HG03521 (cell line): ENCODE measurements at regions not wholly inside any gene's neighbourhood (a gene's known extent, or its start where the extent isn't known, plus 50 kb on each side); places are given as distances from the start of the nearest gene placed in this dataset.

Source experiments
- ATAC-seq: cut with Tn5 transposase; IDR thresholded peaks from one replicate; pipeline ENCODE4 v1.9.1; 2021; ENCODE audit warnings: mild to moderate bottlenecking, moderate library complexity; ENCODE audit not compliant: unreplicated experiment

DNA sequence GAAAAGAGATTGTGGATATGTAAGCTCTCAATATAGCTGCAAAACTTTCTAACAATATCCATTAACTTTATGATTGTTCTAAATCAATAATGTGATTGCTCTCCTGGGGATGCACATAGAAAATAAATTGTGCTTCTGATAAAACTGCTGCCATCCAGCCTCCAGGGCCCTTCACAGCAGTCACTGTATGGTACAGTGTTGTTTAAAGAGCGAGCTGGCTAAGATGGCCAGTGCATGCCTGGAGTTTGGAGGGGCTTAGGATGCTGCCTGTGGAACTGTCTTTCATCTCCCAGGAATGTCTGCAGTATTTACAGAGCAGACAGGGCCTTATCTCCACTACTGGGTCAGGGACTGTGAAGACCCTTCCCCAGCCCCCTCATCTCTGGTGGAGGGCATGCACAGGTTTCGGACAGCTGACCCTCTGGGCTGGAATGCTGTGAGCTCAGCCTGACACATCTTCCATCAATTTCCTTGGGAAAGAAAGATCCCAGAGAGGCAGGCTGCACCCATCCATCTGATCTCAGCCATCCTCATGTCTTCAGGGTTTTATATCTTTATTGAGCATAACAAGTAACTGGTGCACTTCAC lies 137.0 kb downstream of the PLPP3 start:
- no peak for ATAC-seq

DNA sequence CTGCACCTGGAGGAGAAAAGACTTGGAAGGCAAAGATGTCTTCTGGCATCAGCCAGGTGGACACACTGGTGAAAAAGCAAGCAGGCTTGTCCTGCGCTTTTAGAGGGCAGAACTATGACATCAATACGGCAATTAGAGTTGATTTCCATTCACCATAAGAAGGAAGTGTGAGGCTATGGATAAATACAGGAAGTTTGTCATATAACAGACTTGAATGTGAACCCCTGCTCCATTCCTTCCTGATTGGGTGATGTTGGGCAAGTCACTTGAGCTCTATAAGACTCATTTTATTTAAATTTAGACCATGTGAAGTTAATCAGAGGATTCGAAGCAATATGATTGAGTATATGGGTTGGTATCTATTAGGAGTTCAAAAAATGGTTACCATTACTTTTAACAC lies 137.8 kb downstream of the PLPP3 start:
- no peak for ATAC-seq

DNA sequence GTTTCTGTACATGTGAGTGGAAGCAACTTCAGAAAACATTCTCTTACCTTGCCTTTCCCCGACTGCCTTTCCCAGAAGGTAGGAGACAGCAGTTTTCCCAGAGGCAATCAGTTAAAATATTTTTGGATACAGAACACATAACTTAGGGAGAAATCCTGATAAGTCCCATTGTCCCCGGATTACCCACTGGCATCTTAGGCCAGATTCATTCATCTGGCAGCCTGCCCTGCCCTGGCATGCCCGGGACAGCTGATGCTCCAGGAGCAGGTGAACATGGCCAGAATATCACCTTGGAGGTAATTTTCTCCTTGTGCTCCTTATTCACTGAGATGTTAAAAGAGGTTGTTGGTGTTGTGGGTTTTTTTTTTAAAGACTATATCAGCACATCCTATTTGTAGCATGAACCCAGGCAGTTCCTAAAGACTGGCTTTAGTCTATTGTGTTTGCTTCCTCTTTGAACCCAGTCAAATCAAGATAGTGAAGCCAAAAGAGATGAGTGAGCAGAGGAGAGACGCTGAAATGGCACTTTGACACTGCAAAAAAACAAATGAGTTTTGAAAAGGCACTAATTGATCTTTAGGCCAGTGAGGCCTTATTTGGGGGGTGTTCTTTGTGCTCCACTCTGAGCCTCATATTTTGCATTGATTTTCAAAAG lies 139.6 kb downstream of the PLPP3 start:
- no peak for ATAC-seq

DNA sequence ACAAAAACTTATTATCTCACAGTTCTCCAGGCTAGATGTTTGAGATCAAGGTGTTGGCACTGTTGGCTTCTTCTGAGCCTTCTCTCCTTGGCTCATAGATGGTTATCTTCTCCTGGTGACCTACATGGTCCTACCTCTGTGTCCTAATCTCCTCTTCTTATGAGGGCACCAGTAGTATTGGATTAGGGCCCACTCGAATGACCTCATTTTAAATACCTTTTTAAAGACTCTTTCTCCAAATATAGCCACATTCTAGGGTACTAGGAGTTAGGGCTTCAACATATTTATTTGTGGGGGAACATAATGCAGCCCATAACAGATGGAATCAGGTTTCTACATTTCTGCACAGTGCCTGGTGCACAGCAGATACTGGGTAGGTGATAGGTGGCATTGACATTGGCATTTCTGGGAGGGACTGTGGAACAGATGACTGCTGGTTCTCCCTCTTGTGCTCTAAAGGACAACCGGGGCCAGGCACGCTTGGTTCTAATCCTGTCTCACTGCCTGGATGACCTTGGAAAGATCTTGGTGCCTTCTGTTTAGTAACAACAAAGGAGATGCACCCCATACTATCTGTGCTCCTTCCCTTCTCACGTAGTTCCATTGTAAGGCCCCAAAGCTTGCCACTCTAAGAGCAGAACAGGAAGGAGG lies 140.3 kb downstream of the PLPP3 start:
- no peak for ATAC-seq

DNA sequence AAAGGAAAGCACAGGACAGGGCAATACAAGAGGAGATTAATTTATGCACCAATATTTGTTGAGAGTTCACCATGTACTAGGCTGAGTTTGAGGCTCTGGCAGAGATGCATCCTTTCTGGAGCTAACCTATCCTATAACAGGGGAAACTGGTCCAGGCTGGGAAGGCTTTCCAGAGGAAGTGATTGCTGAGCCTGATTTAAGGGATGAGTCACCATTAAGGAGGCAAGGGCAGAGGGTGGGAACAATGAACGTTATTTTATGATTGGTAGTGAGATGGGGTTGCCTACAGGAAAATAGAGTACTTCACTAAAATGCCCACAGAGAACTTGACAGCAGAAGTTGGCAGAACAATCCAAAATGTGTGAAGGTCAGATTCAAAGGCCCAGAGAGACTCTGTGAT lies 141.4 kb downstream of the PLPP3 start:
- ATAC-seq, result no peak

DNA sequence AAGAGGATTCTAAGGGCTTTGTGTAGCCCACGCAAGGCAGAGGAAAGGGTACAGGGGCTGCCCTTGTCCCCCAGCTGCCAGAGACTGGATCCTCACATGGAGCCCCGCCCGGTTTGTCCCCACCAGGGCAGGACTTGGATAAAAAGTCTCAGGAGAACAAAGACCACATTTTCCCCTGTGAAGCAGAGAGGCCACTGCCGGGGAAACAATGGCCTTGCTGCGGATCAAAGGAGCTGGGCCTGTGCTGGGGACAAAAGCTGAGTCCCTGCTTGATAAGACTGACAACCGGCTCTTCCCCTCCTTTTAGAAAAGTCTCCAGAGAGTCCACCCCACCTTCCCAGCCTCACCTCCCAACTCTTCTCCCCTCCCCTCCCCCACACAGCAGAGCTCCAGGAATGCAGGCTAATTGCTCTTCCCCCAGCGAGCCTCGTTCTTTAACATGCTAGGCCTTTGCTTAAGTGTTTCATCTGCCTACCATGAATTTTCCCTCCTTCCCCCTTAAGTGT lies 142.4 kb downstream of the PLPP3 start:
- no peak for ATAC-seq

DNA sequence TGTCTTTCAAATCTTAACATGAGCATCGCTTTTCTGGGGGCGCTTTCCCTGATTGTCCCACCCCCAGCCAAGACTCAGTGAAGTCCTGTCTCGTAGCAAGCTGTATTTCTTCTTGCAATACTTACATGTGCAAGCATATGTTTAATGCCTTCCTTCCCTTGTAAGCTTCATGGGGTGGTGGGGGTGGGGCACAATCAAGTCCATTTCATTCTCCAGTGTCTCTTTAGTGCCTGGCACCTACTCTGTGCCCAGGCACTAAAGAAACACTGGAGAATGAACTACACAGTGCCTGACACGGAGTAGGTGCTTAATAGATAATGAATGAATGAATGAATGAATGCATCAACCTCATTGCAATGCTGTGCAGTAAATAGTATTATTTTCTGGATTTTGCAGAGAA lies 143.1 kb downstream of the PLPP3 start:
- no peak for ATAC-seq

DNA sequence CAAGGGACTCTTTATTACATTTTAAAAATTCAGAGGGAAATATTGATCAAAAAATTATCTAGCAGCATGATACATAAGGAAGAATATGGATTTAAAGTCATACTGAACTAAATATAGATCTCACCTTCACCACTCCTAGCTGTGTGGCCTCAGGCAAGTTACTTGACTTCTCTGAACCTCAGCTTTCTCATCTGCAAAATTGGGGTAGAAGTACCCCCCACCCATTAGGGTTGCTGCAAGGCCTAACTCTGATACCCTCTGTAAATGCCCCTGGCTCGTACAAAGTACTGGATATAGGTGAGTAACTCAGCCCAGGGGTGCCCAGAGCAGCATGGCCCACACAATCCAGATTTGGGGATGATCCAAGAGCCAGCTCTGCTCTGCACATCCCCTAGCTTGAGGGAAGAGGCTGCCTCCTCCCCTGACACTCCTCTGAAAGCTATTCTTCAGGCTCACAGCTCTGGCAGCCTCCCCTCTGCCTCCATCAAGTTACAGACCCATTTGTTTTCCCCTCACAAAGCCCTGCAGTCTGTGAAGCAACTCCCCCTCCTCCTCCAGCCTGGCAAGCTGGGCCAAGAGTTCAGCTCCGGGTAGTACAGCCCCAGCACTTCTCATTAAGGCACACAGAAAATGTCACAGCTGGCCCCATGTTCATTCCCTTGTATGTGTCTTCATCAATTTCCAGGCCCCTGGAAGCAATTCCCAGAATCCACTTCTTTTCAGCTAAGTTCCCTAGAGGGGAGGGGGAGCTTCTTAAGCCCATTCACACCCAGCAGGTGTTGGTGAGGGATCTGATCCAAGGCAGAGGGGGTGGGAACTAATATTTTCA lies 143.7 kb downstream of the PLPP3 start:
- no peak for ATAC-seq

DNA sequence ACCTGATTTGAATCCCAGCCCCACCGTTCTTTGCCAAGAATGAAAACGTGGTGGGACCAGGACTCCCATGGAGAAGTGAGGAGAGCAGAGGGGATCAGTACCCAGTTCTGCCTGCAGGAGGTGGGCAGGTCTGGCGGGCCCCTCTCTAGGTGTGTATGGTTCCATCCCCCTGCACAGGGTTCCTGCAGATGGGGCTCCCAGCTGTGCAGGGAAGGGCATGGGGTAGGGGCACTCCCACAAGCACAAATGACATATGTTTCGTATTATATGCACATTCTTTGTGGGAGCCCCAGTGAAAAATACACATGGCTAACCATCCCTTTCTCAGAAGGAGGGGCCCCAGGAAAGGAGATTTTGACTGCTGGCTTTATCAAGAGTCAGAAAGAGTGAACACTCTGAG lies 144.6 kb downstream of the PLPP3 start:
- ATAC-seq, result no peak

DNA sequence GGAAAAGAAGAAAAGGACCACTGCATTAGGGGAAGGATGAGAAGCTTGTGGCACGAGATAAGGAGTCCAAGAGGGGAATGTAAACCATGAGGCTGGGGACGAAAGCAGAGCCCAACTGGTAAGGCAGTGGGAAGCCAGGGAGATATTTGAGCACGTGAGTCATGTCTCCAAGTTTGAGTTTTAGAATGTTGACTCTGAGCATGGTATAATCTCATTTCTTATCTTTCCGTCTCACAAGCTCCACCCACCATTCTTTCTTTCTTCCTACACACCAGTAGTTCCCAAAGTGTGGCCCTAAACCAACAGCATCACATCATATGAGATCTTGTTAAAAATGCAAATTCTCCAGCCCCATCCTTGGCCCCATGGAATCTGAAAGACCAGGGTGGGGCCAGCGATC lies 145.3 kb downstream of the PLPP3 start:
- ATAC-seq, result no peak

DNA sequence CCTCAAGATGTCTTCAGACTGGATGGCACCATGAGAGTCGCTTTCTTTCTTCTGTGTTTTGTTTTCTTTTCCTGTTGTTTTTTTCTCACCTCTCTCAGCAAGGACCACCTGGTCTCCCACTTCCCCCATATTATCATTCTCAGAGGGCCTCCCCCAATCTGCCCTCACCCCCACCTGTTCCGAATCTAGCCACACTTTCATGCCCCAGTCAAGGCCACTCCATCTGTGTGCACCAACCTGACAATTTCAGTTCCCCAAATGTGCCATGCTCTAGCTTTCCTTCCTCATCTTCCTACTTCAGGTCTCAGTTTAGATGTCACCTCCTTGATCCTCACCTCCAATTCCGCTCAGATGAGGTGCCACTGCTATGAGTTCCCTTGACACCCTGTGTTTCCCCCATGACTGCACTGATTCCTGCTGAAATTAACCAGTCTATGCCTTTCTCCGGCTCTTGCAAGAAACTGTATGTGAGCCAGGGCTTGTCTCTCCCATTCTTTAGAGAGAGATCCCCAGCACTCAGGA lies 146.2 kb downstream of the PLPP3 start:
- no peak for ATAC-seq

DNA sequence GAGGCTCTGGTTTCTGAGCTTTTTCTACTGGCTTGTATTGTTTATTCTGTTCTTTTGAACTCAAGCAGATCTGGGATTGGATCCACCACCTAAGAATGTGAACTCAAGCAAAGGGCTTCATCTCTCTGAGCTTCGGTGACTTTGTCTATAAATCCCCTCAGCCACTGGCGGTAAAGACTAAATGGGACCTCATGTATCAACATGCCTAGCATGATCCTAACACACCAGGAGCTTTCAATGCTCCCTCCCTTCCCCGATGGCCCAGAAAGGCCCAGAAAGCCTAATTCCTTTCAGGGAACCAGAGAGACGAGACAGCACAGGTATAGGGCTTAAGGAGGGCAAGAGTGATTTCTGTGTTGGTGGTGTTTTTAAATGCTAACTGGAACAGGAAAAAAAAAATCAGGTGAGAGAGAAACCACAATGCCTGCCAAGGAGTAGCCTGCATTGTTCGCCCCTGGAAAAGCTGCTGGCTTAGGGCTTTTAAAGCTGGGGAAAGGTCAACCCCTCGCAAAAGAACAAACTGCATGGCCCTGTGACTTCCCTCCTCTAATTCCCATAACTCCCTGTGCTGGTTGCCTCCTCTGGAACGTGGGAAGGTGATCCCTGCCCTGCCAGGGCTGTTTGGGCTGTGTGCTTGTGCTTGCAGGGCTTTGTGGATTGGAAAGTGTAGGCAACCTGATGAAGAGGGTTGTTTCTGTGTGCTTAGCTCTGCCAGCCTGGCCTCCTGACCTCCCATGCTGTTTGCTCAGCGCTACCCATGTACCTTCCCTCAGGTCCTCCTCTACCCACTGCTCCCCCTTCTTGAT lies 147.0 kb downstream of the PLPP3 start:
- no peak for ATAC-seq

DNA sequence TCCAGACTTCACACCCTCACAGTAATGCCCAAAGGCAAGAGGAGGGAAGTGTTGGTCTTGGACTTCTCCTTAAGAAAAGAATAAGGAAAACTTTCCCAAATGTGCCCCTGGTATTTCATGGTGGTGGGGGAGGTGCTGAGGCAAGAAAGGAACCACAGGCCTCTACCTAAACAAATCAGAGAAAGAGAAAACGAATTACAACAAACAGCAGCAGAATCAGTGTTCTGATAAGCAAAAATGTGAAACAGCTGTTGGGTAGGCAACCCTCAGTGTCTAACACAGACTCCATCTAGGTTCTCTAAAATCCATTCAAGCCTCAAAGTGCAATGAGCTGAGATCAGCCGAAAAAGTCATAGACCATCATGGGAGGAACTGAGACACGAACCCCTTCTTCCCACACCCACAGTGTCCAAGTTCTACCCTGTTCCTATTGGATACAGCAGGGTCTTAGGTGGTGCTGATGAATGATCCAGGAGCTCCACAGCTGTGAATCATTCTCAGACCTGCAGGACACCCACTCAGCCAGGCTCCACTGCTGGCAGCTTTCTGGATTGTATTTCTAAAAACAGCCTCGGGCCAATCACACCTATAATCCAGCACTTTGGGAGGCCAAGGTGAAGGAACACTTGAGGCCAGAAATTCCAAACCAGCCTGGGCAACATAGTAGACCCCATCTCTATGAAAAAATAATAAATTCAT lies 149.1 kb downstream of the PLPP3 start:
- no peak for ATAC-seq

DNA sequence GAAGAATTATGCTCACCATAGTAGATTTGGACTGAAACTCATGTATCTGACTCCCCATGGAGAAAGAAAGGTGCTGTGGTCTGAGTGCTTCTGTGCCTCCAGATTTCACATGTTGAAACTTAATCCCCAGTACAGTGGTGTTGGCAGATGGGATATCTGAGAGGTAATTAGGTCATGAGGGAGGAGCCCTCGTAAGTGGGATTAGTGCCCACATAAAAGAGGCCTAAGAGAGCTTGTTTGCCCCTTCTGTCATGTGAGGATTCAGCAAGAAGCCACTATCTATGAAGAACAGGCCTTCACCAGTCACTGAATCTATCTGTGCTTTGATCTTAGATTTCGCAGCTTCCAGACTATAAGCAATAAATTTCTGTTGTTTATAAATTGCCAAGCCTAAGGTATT lies 150.1 kb downstream of the PLPP3 start:
- ATAC-seq, result no peak

DNA sequence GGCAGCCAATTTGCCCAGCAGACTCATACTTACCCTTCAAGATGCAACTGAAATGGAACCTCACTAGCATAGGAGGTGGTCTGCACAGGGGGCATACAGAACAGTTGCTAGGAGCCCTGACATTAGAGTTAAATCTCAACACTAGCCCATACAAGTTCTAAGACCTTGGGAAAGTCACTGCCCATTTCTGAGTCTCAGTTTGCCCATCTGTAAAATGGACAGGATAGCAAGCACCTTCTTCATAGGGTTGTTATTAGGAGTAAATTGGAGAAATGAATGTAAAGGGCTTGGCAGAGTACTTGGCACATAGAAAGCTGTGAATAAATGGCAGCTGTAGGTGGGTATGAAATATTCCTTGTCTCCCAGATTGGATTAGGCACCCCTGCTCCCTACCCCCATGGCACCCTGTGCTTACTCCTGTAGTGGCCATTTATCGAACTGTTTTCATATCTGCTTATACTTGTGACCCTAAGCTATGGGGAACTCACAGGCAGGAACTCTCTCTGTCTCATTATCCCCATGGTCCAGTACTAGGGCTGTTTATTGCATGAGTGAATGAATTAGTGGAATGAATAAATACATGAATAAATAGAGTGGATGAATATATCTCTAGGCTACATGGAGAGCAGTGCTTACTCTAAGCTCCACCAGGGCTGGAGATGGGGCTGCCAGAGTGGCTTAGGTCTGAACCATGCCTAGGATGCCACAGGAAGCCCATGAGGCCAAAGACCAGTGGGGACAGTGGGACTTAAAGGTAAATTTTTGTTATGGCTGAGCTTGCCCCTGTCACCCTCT lies 152.6 kb downstream of the PLPP3 start:
- ATAC-seq, result no peak

DNA sequence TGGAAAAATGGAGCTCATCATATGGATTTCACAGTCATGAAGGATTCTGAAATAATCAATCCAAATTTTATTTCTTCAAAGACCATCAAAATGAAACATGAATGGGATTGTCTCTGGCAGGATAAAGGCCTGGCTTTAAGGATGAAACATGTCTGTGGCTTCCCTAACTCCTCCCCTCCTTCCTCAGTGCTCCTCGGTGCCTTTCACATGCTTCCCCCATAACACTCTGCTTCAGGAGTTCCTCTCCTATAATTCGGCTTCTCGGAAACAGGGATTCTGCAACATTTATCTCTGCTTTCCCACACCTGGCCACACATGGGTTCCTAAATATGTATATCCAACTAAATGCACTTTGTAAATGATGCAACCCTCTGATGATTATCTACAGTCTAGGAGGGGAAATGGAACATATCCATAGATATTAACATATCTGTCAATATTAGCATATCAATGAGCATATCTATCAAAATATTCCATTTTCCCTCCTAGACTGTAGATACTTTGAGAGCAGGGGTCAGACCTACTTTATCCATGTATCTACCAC lies 153.8 kb downstream of the PLPP3 start:
- ATAC-seq, result no peak

DNA sequence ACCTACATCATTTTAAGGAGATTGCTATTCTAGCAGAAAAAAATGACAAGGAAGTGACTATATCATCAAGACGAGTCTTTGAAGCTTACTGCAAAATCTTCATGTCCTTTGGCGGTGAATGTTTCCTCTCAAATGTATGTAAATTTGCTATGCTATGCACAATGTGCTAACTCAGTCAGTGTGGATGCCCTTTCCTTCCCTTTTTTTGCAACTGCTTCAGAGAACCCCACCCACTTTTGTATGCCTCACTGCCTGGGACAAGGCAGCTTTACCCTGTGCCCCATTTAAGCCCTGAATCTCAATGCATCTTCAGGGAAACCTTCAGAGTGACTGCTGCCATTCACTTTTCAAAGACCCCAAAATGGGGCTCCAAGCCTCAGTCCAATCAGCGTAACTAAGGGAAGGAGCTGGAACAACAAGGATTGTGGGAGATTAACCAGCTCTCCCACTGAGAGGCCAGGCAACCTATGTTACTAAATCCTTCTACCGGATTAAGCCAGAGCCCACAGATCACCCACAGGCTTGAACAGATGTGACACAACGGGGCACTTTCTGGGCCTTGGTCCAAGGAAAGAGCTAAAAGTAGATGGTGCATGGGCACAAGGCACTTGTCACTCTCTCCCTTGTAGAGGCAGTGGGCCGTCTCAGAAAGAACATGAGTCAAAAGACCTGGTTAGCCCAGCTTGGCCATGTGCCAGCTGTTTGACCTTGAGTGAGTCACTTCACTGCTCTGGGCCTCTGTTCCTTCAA lies 154.4 kb downstream of the PLPP3 start:
- no peak for ATAC-seq

DNA sequence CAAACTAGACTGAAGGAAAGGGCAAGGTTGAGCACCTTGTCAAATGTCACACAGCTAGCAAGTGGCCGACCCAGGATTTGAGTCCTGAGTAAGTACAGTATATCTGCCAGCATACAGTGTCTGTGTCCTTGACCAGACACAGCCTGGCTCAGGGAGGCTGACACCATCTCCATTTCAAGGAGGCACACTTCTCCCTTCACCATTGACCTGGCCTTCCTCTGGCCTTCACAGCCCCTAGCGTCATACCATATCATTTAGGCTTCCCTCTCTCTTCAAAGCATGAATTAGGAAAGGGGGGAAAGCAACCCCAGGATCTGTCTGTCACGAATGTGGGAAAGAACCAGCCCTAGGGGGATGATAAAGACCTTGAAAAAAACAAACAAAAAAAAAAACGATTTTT lies 155.6 kb downstream of the PLPP3 start:
- no peak for ATAC-seq
